IPS-20b (cell line): ENCODE measurements at regions not wholly inside any gene's neighbourhood (a gene's known extent, or its start where the extent isn't known, plus 50 kb on each side); places are given as distances from the start of the nearest gene placed in this dataset.

Experiments
- H3K27ac ChIP-seq: one replicate; pipeline ENCODE4 v1.5.1; 2013; ENCODE audit warnings: low read length
- H3K27me3 ChIP-seq: 2 replicates; pipeline ENCODE4 v1.6.1; 2013; ENCODE audit warnings: mild to moderate bottlenecking, low read length, inconsistent platforms; ENCODE audit not compliant: insufficient read depth
- H3K36me3 ChIP-seq: 2 replicates; pipeline ENCODE4 v1.6.1; 2013; ENCODE audit warnings: low read depth, mild to moderate bottlenecking, inconsistent platforms, low read length, moderate library complexity; ENCODE audit not compliant: insufficient read depth
- H3K4me1 ChIP-seq: 2 replicates; pipeline ENCODE4 v1.6.1; 2013; ENCODE audit warnings: mild to moderate bottlenecking, control low read depth, inconsistent platforms, low read length, moderate library complexity; ENCODE audit not compliant: insufficient read depth
- H3K4me3 ChIP-seq: 2 replicates; pipeline ENCODE4 v1.5.1; 2013; ENCODE audit warnings: mild to moderate bottlenecking, low read length, inconsistent platforms
- H3K9ac ChIP-seq: 2 replicates; pipeline ENCODE4 v1.6.1; 2013; ENCODE audit warnings: low read depth, mild to moderate bottlenecking, inconsistent platforms, low read length, moderate library complexity
- H3K9me3 ChIP-seq: 2 replicates; pipeline ENCODE4 v1.6.1; 2013; ENCODE audit warnings: mild to moderate bottlenecking, low read depth, low read length, inconsistent platforms; ENCODE audit not compliant: insufficient read depth

DNA sequence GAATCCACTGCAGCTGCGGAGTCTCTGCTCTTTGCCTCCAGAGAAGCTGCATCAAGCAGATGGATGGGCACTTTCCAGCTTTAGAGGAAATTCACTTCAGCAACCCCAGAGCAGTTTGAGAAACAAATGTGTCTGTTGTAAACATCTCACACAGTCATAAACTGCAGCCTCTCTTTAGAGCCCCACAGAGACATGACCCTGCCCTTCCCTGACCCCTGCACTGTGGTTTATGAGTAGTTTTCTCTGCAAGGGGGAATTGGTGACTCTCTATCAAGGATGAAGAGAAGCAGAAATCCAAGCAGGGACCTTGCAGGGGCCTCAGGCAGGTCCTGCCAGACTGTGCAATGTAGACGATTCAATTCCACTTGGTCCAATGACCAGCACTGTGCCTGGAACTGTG lies 160.2 kb downstream of the SH2D4B start:
- Histone ChIP-seq H3K9ac (no peak overlapping the region), H3K4me3 (no peak overlapping the region), H3K36me3 (no peaks in the 10 kb centered on the region), H3K27ac (no peak overlapping the region), H3K9me3 (no peaks in the 10 kb centered on the region), H3K4me1 (no peaks in the 10 kb centered on the region), H3K27me3 (no peaks in the 10 kb centered on the region)

DNA sequence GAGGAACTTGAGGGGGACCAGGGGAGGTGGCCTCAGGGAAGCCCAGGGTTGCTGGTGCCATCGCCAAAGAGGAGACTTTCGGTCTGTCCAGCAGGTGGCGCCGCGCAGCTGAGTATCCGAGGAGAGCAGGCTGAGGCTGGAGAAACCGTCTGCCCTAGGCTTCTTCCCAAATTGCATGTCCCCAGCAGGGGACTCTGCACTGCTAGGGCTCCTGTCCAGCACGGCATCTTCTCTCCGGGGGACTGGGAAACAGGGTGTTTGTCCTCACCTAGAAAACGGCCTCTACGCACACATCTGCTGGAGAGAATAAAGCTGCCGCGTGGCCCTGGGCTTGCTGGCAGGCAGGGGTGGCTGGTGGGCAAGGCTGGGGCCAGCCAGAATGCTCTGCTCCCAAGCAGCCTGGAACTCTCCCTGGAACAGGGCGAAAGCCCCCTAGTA lies 161.9 kb downstream of the SH2D4B start:
- Histone ChIP-seq H3K9me3 (no peaks in the 10 kb centered on the region), H3K4me3 (no peak overlapping the region)

GRCh38 chr10:80700252-80700651 lies 162.6 kb downstream of the SH2D4B start:
- no peak overlapping the region for H3K9ac ChIP-seq
- H3K9me3 ChIP-seq: no peaks in the 10 kb centered on the region
- no peaks in the 10 kb centered on the region for H3K4me1 ChIP-seq
- no peak overlapping the region for H3K27ac ChIP-seq
- H3K4me3 ChIP-seq: no peak overlapping the region
- no peaks in the 10 kb centered on the region for H3K27me3 ChIP-seq
- H3K36me3 ChIP-seq: no peaks in the 10 kb centered on the region

More for the DNA sequence above, 161.9 kb downstream of the SH2D4B start:
- Histone ChIP-seq H3K4me1 (no peaks in the 10 kb centered on the region), H3K9ac (no peak overlapping the region), H3K27me3 (no peaks in the 10 kb centered on the region), H3K27ac (no peak overlapping the region), H3K36me3 (no peaks in the 10 kb centered on the region)

- no peak overlapping the region for H3K27ac ChIP-seq
- no peak overlapping the region for H3K9ac ChIP-seq
- H3K36me3 ChIP-seq: no peaks in the 10 kb centered on the region
- no peaks in the 10 kb centered on the region for H3K27me3 ChIP-seq
- no peak overlapping the region for H3K4me3 ChIP-seq
- H3K9me3 ChIP-seq: no peaks in the 10 kb centered on the region
- H3K4me1 ChIP-seq: no peaks in the 10 kb centered on the region
These were observed 163.2 kb downstream of the SH2D4B start for GRCh38 chr10:80700760-80701444.

DNA sequence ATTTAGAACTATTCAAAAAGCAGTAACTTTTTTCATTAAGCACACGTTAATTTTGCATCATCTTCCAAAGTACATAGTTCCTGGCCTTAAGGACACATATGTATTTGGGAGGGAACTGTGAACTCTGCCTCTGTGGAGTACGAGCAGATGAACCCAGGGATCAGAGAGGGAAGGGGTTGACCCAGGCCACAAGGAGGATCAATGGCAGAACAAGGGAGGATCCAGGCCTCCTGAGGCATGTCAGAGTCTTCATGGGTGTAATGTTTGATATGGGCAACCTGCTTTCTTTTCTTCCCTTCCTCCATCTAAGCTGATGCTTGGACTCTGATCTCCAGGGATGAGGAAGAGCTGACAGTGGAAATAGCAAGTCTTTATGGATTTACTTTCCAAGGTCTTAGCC lies 164.0 kb downstream of the SH2D4B start:
- no peaks in the 10 kb centered on the region for H3K4me1 ChIP-seq
- no peak overlapping the region for H3K4me3 ChIP-seq
- no peak overlapping the region for H3K27ac ChIP-seq
- no peaks in the 10 kb centered on the region for H3K36me3 ChIP-seq
- no peaks in the 10 kb centered on the region for H3K9me3 ChIP-seq
- no peaks in the 10 kb centered on the region for H3K27me3 ChIP-seq
- H3K9ac ChIP-seq: no peak overlapping the region

GRCh38 chr10:80702143-80702542 lies 164.4 kb downstream of the SH2D4B start:
- Histone ChIP-seq H3K4me1 (no peaks in the 10 kb centered on the region), H3K36me3 (no peaks in the 10 kb centered on the region), H3K27ac (no peak overlapping the region), H3K4me3 (no peak overlapping the region), H3K9ac (no peak overlapping the region), H3K9me3 (no peaks in the 10 kb centered on the region), H3K27me3 (no peaks in the 10 kb centered on the region)

DNA sequence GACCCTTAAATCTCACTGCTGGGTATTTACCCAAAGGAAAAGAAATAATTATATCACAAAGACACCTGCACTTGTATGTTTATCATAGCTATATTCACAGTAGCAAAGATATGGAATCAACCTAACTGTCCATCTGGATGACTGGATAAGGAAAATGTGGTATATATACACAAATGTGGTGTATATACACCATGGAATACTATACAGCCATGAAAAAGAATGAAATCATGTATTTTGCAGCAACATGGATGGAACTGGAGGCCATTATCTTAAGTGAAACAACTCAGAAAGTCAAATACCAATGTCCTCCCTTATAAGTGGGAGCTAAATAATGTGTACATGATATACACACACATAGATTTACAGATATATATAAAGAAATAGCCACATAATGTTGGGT lies 168.2 kb downstream of the SH2D4B start:
- H3K27ac ChIP-seq: no peak overlapping the region

GRCh38 chr10:80708185-80708584 lies 170.5 kb downstream of the SH2D4B start:
- H3K9me3 ChIP-seq: no peaks in the 10 kb centered on the region
- H3K4me3 ChIP-seq: no peak overlapping the region
- H3K4me1 ChIP-seq: no peaks in the 10 kb centered on the region
- H3K36me3 ChIP-seq: no peaks in the 10 kb centered on the region
- no peak overlapping the region for H3K9ac ChIP-seq
- H3K27me3 ChIP-seq: no peaks in the 10 kb centered on the region
- no peak overlapping the region for H3K27ac ChIP-seq

More for the DNA sequence above, 168.2 kb downstream of the SH2D4B start:
- Histone ChIP-seq H3K36me3 (no peaks in the 10 kb centered on the region), H3K4me3 (no peak overlapping the region), H3K9ac (no peak overlapping the region), H3K27me3 (no peaks in the 10 kb centered on the region), H3K4me1 (no peaks in the 10 kb centered on the region), H3K9me3 (no peaks in the 10 kb centered on the region)

DNA sequence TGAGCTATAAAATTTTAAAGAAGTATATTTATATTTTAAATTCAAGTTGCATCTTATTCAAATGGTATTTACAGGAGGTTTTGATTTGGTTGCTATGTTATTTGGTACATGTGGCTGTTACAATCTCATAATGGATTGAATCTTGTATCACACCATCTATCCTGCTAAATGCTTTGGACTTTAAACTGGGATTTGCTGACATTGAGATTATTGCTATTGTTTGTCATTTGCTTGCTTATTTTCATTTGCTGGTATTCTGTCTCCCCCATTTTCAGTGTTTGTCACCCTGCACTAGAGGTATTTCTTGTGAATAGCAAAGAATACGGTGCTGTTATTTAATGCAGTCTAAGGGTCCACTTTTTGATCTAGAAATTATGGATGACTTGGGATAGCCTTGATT lies 171.1 kb downstream of the SH2D4B start:
- Histone ChIP-seq H3K9ac (no peak overlapping the region), H3K4me1 (no peaks in the 10 kb centered on the region), H3K27me3 (no peaks in the 10 kb centered on the region), H3K9me3 (no peaks in the 10 kb centered on the region), H3K4me3 (no peak overlapping the region), H3K27ac (no peak overlapping the region), H3K36me3 (no peaks in the 10 kb centered on the region)

DNA sequence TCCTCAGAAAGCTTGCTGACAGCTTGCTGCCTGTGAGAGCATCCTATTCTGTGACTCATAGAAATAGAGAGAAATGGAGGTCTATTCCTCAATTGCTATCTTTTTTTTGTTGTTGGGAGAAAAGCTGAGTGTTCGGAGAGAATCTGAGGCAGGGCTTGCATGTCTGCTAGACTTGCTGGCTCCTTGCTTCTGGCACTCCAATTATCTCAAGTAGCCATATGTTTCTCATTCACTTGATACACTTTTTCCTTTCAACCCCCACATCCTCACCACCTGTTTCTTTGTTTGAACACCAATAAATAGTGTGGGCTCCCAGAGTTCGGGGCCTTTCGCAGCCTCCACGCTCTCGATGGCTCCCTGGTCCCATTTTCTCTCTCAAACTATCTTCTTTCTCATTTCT lies 172.2 kb downstream of the SH2D4B start:
- H3K27me3 ChIP-seq: no peaks in the 10 kb centered on the region
- no peak overlapping the region for H3K4me3 ChIP-seq
- H3K9me3 ChIP-seq: no peaks in the 10 kb centered on the region
- no peaks in the 10 kb centered on the region for H3K4me1 ChIP-seq
- no peaks in the 10 kb centered on the region for H3K36me3 ChIP-seq
- no peak overlapping the region for H3K27ac ChIP-seq
- H3K9ac ChIP-seq: no peak overlapping the region

DNA sequence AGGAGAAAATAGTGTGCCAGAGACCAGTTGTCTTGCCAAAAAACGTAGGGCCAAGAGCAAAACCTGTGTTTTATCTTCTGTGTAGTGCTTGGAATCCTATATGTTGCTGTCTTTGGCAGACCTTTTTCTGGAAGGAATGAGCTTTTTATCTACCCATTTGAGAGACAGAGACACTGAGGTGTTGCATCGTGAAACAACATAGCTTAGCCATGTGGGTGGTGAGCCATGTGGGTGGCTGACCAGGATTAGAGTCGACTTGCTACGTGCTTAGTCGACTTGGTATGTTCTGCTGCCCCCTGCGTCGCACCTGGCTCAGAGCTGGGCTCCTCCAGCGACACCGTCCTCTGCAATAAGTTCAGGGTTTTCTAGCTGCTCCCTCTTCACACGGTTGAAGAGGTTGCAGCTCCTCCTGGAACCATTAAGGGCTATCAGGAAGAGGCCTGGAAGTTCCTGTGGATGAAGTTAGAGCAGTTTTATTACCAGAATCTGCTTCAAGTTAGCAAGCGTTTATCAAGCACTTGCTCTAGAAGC lies 175.8 kb downstream of the SH2D4B start:
- Histone ChIP-seq H3K27ac (no peak overlapping the region), H3K4me3 (no peak overlapping the region), H3K27me3 (no peaks in the 10 kb centered on the region), H3K9ac (no peak overlapping the region), H3K36me3 (no peaks in the 10 kb centered on the region), H3K9me3 (no peaks in the 10 kb centered on the region), H3K4me1 (no peaks in the 10 kb centered on the region)

DNA sequence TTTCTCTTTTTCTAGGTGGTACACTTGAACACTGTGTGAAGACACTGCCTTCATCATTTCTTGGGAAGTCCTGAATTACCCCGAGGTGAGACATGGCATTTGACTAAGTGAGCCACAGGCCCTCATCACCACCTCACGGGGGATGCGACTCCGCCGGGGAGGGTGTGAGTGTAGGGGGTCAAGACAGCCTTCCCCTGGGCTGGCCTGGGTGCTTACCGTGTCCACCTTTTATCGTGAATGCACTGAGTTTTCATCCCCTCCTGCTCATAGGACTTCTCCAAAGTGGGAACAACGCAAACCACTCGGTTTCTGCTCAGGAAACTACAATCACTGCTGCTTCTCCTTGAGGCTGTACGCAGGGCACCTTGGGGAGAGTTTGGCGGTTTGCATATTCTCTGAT lies 176.9 kb downstream of the SH2D4B start:
- H3K4me3 ChIP-seq: no peak overlapping the region
- H3K27me3 ChIP-seq: no peaks in the 10 kb centered on the region
- no peaks in the 10 kb centered on the region for H3K36me3 ChIP-seq
- no peaks in the 10 kb centered on the region for H3K9me3 ChIP-seq
- H3K9ac ChIP-seq: no peak overlapping the region
- no peak overlapping the region for H3K27ac ChIP-seq
- no peaks in the 10 kb centered on the region for H3K4me1 ChIP-seq
